GM12892 (cell line): ENCODE measurements at regions not wholly inside any gene's neighbourhood (a gene's known extent, or its start where the extent isn't known, plus 50 kb on each side); places are given as distances from the start of the nearest gene placed in this dataset.

Experiments used
- POLR2A ChIP-seq: IDR thresholded peaks from 2 replicates; pipeline ENCODE4 v1.6.1; 2011; ENCODE audit warnings: low read depth, low read length, control low read depth
- POLR2AphosphoS5 ChIP-seq: IDR thresholded peaks from 2 replicates; pipeline ENCODE4 v1.6.1; 2011; ENCODE audit warnings: low read depth, low read length, control low read depth

DNA sequence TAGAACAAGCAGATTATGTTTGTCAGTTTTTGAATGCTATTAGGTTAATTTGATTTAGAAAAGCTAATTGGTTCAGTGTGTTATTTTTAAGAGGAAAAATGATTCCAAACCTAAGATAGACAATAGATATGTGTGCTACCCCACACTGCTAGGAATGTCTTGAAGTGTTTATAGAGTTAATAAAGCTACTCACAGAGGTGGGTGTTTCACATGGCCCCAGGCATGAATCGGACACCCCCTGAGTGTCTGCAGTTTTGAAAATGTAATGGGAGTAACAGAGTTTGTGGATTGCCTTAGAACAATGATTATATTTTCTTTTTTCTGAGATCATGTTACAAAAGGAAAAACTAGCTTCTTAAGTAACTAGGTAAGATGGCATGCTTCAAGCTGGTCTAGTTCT lies 348.3 kb downstream of the ADCYAP1 start:
- TF ChIP-seq POLR2A (no peak), POLR2AphosphoS5 (no peak)
